HG02623 (cell line): ENCODE measurements at regions not wholly inside any gene's neighbourhood (a gene's known extent, or its start where the extent isn't known, plus 50 kb on each side); places are given as distances from the start of the nearest gene placed in this dataset.
"Not testable (repeated sequence)": the region's sequence is repeated elsewhere in the genome, so short reads cannot be mapped to it uniquely, and the experiment has no call there.

Experiments used
- ATAC-seq: cut with Tn5 transposase; IDR thresholded peaks from one replicate; pipeline ENCODE4 v1.9.1; 2021; ENCODE audit warnings: moderate library complexity; ENCODE audit not compliant: unreplicated experiment

DNA sequence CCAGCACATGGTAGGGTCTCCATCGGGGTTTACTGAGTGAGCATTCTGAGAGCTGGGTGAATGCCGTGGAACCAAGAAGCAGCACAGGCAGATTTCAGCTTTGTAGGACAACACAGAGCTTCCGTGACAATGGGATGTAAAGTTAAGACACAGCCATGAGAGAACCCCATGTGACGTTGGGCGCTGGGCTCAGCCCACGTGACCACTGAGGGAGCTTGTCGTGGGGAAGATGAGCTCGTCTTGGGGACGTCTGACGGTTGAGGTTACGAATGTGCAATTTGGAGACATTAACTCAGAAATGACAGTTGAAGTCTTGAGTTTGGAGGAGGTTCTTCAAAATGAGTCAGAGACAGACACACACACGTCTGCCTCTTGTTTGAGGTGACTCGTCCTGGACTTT, 51.5 kb upstream of the MUC20 start:
- ATAC-seq = not testable (repeated sequence)

DNA sequence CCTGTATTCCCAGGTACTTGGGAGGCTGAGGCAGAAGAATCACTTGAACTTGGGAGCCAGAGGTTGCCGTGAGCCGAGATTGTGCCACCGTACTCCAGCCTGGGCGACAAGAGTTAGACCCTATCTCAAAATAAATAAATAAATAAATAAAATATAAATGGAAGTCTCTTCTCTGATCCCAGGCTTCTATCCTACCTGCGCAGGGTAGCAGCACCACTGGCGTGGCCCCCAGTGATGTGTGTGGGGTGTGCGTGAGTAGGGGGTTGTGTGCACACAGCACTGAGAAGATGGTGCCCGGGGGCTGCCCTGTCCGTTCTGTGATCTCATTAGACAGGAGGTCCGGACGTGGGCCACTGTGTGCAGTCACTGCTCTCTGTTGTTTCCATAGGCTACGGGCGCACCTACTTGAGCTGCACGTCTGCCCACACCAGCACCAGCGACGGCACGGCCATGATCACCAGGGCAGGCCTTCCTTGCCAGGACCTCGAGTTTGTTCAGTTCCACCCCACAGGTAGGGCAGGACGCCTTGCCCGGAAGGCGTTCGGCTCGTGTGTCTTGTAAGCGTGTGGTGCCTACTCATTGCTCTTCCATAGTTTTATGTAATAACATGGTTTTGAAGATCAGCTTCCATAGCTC, 52.5 kb upstream of the MUC20 start:
- ATAC-seq = not testable (repeated sequence)

DNA sequence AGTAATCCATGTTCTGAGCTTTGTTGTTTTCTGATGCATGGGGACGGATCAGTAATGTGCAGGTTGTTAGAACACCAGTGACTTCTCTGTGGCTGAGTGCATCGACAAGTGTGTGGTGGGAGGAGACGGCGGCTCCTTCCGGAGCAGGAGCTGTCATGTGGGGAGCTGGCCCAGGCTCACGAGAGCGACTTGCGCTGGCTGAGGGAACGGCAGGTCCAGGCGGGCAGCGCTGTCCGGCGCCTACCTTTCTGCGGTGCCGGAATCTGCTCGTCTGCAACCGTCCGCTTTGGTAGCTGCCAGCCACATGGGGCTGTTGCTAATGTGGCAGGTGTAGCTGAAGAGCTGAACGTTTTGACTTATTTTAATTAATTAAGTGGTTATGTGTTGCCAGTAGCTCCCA, 55.5 kb upstream of the MUC20 start:
- ATAC-seq = not testable (repeated sequence)

DNA sequence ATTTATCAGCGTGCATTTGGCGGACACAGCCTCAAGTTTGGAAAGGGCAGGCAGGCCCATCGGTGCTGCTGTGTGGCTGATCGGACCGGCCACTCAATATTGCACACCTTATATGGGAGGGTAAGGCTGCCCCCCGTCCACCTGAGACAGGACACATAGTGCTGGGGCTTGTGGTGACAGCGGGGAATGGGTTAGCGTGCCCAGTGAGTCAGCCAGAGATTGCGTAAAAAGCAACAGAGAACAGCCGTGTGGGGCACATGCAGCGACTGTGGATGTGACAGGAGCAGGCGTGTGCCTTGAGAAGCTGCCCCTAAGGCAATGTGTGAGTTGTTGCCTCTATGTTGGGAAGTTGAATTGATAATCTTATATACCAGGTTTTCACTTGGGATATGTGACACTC, 56.6 kb upstream of the MUC20 start:
- ATAC-seq = not testable (repeated sequence)

DNA sequence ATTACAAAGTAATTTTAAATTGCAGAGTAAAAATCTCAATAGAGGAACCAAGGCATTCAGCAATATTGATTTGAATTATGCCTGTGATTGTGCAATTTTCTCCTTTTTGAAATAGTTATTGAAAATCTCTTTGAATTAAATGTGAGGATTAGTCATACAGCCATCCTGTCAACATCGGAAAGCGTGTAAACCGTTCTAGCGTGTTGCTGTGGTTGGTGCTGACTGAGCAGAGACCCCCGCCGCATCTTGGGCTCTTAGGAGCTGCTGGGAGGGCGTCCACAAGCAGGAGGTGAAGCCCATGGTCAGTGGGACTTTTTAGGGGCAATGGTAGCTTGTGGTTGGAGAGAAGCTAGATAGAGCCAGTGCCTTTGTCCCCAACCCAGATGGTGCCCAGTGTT, 61.6 kb upstream of the MUC20 start:
- not testable (repeated sequence) for ATAC-seq

DNA sequence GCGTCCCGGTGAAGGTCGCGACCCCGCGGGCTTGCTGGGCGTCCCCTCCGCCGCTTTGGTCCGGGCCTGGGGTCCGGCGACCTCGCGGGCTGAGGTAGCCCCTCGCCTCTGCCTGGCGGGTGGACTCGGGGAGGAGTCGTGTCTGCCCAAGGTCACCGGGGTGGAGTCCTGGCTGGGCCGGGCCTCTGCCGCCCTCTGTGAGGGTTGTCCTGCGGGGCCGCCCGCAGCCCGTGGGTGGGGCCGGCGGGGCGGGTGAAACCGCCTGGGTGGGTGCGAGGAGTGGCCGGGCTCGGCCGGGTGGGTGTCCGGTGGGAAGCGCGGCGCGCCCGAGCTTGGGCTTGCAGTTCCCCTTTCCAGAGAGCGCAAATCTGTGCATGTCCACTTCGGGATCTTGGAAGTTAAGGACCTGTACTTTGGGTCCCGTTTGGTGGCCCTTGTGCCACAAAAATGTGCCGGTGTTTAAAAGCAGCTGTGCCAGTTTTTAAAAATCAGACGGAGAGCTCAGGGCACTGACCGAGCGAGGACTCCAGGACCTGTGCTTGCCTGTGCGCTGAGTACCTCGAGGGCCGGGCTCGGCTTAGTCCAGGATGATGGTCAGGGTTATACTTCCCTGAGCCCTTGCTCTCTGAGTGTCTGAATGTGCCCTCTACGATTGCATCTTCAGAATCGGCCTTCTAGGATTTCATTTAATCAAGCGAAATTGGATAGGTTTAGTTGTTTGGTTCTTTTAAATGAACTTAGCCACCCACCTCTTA, 62.2 kb upstream of the MUC20 start:
- ATAC-seq = peak; percentile 29

DNA sequence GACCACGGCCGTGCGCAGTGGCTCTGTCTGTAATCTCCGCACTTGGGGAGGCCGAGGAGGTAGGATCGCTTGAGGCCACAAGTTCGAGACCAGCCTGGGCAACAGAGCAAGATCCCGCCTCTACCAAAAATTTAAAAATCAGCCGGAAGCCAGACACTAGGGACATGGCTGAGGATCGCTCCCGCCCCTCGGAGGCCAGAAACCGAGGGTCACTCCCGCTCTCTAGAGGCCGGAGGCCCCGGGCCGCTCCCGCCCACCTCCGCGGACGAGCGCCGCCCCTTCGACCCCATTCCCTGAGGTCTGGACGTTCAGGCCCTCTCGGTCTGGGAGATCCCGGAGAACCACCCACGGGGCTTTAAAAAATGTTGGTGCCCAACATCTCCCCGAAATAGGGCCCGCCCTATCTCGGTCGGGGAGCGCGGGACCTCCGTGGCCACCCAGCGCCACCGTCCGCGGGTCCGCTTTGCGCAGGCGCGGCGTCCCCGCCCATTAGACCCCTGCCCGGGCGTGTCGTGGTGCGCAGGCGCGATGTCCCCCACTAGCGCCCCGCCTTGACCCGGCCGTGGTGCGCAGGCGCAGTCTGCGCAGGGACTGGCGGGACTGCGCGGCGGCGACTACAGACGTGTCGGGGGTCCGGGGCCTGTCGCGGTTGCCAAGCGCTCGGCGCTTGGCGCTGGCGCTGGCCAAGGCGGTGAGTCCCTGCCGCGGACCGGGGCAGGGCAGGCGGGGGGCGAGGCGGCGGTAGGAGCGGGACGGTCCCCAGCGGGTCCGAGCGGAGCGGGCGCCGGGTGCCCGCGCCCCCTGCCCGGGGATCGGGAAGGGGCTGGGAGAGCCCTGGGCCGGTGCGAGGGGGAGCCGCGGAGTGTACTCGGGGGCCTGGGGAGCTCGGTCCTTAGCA, 63.1 kb upstream of the MUC20 start:
- ATAC-seq = peak; percentile 79

DNA sequence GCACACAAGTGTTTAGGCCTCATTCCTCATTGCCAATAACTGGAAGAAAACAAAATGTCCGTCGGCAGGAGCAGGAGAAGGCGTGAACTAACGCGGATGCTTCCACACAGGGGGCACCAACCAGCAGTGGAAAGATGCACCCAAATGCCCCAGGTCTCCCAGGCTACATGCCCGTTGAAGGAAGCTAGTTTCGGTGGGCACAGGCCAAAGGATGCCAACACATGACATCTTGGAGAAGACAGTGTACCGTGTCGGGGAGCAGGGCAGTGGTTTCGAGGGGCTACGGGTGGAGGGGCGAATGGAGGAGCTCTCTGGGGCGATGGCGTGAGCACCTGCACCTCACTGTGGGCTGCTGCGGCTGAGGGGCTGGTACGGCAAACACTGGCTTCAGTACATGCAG, 64.7 kb upstream of the MUC20 start:
- ATAC-seq = not testable (repeated sequence)

DNA sequence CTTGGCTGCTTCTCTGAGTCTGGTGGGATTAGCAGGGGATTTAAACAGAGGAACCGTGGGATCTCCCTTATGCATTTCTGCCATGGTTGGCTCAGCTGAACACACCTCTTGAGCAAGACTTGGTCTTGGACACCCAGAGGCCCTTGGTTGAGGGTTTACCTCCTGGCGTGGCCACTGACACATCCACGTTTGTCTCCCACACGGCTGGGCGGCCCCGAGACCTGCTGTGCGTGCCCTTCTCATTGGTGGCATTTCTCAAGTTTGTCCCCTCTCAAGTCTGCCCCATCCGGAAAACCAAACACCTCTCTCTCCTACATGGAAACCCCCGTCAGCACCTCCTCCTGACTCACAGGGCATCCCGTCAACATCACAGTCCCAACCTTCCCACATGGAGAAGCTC, 66.0 kb upstream of the MUC20 start:
- ATAC-seq = not testable (repeated sequence)

DNA sequence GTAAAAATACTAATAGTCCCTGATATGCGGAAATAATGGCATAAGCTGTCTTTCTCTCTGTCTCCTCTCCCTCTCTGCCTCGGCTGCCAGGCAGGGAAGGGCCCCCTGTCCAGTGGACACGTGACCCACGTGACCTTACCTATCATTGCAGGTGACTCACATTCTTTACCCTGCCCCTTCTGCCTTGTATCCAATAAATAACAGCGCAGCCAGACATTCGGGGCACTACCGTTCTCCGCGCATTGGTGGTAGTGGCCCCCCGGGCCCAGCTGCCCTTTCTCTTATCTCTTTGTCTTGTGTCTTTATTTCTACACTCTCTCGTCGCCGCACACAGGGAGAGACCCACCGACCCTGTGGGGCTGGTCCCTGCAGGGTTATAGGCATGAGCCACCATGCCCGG, 66.6 kb upstream of the MUC20 start:
- ATAC-seq = not testable (repeated sequence)

DNA sequence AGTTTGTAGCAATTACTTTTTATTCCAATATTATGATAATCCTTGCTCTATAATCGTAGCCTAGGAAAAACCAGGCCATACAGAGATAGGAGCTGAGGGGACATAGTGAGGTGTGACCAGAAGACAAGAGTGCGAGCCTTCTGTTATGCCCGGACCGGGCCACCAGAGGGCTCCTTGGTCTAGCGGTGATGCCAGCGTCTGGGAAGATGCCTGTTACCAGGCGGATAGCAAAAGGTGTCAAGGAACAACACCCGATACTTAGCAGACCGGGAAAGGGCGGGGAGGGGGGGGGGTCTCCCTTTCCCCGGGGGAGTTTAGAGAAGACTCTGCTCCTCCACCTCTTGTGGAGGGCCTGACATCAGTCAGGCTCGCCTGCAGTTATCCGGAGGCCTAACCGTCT, 67.1 kb upstream of the MUC20 start:
- not testable (repeated sequence) for ATAC-seq

DNA sequence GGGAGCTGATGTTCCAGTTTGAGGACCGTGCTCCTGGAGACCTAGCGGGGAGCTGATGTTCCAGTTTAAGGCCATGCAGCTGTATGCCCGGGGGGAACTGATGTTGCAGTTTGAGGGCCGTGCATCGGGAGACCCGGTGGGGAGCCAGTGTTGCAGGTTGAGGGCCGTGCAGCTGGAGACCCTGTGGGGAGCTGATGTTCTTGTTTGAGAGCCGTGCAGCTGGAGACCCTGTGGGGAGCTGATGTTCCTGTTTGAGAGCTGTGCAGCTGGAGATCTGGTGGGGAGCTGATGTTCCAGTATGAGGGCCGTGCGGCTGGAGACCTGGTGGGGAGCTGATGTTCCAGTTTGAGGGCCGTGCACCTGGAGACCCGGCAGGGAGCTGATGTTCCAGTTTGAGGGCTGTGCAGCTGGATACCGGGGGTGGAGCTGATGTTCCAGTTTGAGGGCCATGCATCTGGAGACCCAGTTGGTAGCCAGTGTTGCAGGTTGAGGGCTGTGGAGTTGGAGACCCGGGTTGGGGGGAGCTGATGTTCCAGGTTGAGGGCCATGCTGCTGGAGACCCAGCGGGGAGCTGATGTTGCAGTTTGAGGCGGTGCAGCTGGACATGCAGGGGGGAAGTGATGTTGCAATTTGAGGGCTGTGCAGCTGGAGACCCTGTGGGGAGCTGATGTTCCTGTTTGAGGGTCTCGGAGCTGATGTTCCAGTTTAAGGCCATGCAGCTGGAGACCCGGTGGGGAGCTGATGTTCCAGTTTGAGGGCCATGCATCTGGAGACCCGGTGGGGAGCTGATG, 64.4 kb upstream of the APOD start:
- not testable (repeated sequence) for ATAC-seq

DNA sequence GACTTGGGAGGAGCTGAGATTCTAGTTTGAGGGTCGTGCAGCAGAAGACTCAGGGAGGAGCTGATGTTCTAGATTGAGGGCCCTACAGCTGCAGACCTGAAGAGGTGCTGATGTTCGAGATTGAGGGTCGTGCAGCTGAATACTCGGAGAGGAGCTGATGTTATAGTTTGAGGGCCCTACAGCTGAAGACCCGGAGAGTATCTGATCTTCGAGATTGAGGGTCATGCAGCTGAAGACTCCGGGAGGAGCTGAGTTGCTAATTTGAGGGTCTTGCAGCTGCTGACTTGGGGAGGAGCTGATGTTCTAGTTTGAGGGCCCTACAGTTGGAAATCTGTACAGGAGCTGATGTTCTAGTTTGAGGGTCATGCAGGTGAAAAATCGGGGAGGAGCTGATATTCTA, 62.1 kb upstream of the APOD start:
- ATAC-seq = not testable (repeated sequence)

DNA sequence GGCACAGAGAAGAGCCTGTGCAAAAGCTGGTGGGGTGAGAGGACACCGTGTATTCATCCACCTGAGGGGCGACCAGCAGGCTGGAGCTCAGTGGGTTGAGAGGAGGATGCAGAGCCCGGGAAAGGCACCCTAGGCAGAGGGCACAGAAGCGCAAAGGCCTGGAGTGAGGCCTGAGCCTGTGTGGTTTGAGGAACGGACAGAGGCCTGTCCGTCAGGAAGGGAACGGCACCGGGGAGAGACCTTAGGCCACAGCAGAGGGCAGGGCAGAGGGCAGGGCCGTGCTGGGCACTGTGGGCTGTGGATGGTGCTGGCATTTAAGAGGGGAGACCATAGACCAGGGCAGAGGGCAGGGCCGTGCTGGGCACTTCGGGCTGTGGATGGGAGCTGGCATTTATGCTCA, 59.5 kb upstream of the APOD start:
- not testable (repeated sequence) for ATAC-seq

DNA sequence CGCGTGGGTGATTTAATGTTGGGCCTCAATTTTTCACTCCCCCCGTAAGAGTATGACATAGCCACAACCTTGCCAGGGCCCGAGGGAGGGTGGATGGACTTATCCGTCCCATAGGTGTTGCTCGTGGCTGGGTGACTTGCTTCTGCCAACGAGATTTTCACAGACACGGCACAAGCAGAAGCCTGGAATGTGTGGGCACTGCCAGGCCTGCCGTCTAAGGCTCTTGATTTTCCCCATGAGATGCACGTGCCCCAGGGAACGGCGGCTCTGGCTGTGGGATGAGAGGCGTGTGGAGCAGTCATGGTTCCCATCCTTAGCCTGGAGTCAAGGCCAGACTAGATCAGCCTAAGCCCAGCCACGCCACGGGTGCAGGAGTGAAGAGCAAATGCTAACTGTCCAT, 58.6 kb upstream of the APOD start:
- not testable (repeated sequence) for ATAC-seq

DNA sequence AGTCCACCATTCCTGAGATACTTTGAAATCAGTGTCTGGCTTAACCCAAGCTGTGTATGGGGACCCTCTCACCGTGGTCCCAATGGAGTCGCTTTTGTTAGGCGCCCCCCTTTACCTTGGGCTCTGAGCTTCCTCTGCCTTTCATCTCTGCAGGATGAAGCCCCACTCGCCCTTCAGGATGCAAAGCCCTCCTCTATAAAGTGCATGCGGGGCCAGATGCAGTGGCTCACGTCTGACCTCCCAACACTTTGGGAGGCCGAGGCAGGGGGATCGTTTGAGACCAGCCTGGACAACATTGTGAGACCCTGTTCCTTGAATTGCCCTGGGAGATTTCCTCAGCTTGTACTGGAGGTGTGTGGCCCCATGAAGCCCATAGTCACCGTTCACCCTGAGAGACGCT, 54.7 kb upstream of the APOD start:
- not testable (repeated sequence) for ATAC-seq

DNA sequence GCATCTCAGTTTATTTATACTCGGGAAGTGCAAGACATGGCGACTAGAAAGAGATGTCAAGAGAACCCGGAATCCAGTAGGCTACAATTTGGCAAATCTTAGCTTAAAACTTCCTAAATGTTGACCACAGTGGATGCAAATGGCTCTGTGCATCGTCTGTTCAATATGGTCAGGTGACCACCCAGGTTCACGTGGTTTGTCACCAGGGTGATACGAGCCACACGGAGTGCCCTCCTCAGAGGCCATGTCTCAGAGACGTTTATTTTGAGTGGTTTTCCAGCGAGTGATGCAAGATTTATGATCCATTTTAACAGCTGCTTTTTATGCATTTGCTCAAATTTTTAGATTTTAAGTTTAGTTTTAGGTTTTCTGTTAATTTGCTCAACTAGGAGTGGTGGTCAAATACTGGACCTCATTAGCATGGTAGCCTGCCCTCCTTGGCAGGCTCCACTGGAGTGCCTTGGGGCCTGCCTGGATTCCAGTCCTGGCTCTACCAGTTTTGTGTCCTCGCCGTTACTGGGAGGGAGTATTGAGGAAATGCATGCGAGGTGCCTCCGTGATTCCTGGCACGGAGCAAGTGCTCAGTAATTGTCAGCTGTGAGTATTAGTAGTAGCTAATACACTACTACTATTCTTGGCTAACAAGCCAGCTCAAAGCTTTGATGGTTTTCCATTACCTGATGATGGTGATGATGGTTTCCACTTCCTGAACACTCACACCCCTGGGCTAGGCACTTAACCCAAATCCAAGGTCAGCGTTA, 53.9 kb upstream of the APOD start:
- ATAC-seq = not testable (repeated sequence)

DNA sequence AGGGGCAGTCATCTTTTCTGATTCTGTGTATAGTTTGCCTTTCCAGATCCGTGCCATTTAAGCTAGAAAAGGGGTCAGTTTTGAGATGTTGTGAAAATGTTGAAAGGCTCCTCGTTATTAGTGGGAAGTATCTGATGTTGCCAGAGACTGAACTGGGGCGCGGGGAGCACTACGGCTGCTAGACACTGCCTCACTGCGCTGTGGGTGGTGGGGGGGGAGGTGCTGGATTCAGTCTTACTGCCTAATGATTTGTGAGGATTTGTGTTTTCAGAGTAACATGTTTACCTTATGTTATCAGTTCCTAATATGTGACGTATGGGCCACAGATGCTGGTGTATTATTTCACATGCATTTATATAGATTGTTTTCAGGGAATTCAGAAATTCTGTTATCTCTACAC, 53.3 kb upstream of the APOD start:
- ATAC-seq = not testable (repeated sequence)

DNA sequence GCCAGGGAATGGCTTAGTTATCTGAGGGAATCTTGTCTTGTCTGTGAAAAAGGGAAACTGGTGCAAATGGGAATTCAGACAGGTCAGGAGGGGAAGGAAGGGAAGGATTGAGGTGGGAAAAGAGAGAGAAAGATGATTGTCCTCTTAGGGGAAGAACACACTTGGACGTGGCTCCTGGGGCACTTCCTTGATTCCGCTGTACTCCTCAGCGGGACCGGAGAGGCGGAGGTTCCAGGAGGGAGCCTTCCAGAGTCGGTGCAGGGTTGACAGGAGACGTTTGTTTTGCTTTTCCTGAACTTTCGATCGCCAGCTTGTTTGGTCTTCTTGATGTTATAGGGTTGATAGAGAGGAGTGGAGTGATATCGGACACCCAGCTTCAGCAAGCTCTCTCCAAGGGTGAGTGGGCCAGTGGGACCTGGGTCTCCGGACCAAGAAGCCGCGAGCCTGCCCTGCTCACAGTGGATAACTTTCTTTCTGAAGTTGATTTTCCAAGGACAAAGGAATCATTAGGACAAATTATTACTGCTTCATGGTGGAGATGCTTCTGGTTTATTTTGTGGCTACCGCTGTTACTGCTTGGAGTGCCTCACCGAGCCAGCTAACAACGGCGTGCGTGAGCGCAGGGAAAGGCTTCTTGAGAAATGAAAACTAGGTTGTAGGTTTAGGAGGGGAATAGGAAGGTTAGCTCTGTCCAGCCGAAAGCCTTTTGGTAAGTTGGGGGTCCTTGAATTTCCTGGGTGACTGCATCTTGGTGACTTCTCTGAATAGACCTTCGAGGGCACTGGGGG, 52.4 kb upstream of the APOD start:
- ATAC-seq = not testable (repeated sequence)
